ENCODE measurements at regions not wholly inside any gene's neighbourhood (a gene's known extent, or its start where the extent isn't known, plus 50 kb on each side); places are given as distances from the start of the nearest gene placed in this dataset.

GRCh38 chr4:118586357-118586790 is 98.8 kb upstream of the METTL14 start (continued):
- TF ChIP-seq SIN3A (conservative IDR thresholded peaks at IDR 0.05 in 1 of 2, IDR thresholded peaks at IDR 0.05 in 1 of 2; ENCODE audit: low read depth in 1 of 2, low read length in 2 of 2) (no peak), MAFK (IDR thresholded peaks at IDR 0.05; ENCODE audit: low read depth, low read length) (no peak), YY1 (IDR thresholded peaks at IDR 0.05; ENCODE audit: low read depth, low read length) (no peak), SIRT6 (IDR thresholded peaks at IDR 0.05; ENCODE audit: low read length) (no peak), SRF (IDR thresholded peaks at IDR 0.05; ENCODE audit: low read depth, low read length) (no peak), CREB1 (IDR thresholded peaks at IDR 0.05) (no peak)
